Hepatocyte (in vitro differentiated cells): ENCODE measurements at regions not wholly inside any gene's neighbourhood (a gene's known extent, or its start where the extent isn't known, plus 50 kb on each side); places are given as distances from the start of the nearest gene placed in this dataset.

Source experiments
- EZH2phosphoT487 ChIP-seq: fragments of 200-600 bp; sonication (generic); IDR thresholded peaks from one replicate; pipeline ENCODE4 v1.6.1; 2018; ENCODE audit warnings: antibody characterized with exemption, mild to moderate bottlenecking, low read depth, moderate library complexity; ENCODE audit not compliant: unreplicated experiment, severe bottlenecking
- TF ChIP-seq, protein P1 (sequence below): fragments of 200-600 bp; sonication (generic); IDR thresholded peaks from 2 replicates; pipeline ENCODE4 v1.5.1; 2016; ENCODE audit warnings: antibody characterized with exemption, mild to moderate bottlenecking; ENCODE audit not compliant: poor library complexity

DNA sequence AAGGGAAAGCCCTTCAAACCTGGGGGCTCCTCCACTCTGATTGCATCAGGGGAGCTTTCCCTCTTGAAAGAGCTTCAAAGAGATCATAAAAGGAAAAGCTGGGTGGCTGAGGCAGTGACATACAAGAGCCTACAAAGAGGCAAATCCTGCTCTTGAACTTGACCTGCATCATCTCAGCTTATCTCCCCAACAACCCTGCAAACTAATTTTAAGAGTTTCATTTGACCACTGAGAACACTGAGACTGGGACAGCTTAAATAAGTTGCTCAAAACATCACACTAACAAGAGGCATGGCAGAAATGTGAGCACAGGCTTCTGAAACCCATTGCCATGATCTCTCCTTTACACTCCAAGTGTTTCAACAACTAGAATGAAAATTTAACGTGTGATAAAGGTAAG, 101.6 kb upstream of the PPARGC1A start:
- TF ChIP-seq EZH2phosphoT487: no peak
- TF ChIP-seq, protein P1, sequence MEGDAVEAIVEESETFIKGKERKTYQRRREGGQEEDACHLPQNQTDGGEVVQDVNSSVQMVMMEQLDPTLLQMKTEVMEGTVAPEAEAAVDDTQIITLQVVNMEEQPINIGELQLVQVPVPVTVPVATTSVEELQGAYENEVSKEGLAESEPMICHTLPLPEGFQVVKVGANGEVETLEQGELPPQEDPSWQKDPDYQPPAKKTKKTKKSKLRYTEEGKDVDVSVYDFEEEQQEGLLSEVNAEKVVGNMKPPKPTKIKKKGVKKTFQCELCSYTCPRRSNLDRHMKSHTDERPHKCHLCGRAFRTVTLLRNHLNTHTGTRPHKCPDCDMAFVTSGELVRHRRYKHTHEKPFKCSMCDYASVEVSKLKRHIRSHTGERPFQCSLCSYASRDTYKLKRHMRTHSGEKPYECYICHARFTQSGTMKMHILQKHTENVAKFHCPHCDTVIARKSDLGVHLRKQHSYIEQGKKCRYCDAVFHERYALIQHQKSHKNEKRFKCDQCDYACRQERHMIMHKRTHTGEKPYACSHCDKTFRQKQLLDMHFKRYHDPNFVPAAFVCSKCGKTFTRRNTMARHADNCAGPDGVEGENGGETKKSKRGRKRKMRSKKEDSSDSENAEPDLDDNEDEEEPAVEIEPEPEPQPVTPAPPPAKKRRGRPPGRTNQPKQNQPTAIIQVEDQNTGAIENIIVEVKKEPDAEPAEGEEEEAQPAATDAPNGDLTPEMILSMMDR: no peak
